Lung microvascular endothelial cell (primary cell): ENCODE measurements at regions not wholly inside any gene's neighbourhood (a gene's known extent, or its start where the extent isn't known, plus 50 kb on each side); places are given as distances from the start of the nearest gene placed in this dataset.
"Not testable (repeated sequence)": the region's sequence is repeated elsewhere in the genome, so short reads cannot be mapped to it uniquely, and the experiment has no call there.

Source experiments
- DNase-seq, 2 donors: peaks; one replicate each; pipeline versions ENCODE4 v3.0.0 to v3.0.0-alpha.2; 2010; ENCODE audit warnings: low read depth in 2 of 2

GRCh38 chr1:166605137-166605536, 234.1 kb upstream of the POGK start:
- DNase-seq: no peak

GRCh38 chr1:166612886-166613285, 226.4 kb upstream of the POGK start:
- no peak for DNase-seq

- DNase-seq: no peak
Observed at GRCh38 chr1:166616206-166616605, 223.1 kb upstream of the POGK start.

GRCh38 chr1:166626711-166627110, 212.6 kb upstream of the POGK start:
- DNase-seq: no peak

- no peak for DNase-seq
Observed at GRCh38 chr1:166627558-166627957, 211.7 kb upstream of the POGK start.

- DNase-seq: no peak
Observed at GRCh38 chr1:166628259-166628658, 211.0 kb upstream of the POGK start.

GRCh38 chr1:166629946-166630345, 209.3 kb upstream of the POGK start:
- no peak for DNase-seq

GRCh38 chr1:166630369-166630768, 208.9 kb upstream of the POGK start:
- DNase-seq: no peak

GRCh38 chr1:166638137-166638536, 201.1 kb upstream of the POGK start:
- DNase-seq: no peak

GRCh38 chr1:166657228-166657627, 182.0 kb upstream of the POGK start:
- not testable (repeated sequence) for DNase-seq

- not testable (repeated sequence) for DNase-seq
Observed at GRCh38 chr1:166666790-166667189, 172.5 kb upstream of the POGK start.

GRCh38 chr1:166667600-166667999, 171.7 kb upstream of the POGK start:
- not testable (repeated sequence) for DNase-seq

GRCh38 chr1:166671627-166672026, 167.6 kb upstream of the POGK start:
- no peak for DNase-seq

- no peak for DNase-seq
Observed at GRCh38 chr1:166673722-166674121, 165.6 kb upstream of the POGK start.

GRCh38 chr1:166675213-166675612, 164.1 kb upstream of the POGK start:
- no peak for DNase-seq

- no peak for DNase-seq
Observed at GRCh38 chr1:166676981-166677380, 162.3 kb upstream of the POGK start.

GRCh38 chr1:166679369-166679768, 159.9 kb upstream of the POGK start:
- no peak for DNase-seq

GRCh38 chr1:166682588-166682987, 156.7 kb upstream of the POGK start:
- no peak for DNase-seq

- not testable (repeated sequence) for DNase-seq
Observed at GRCh38 chr1:166684669-166685068, 154.6 kb upstream of the POGK start.

GRCh38 chr1:166685200-166685599, 154.1 kb upstream of the POGK start:
- no peak for DNase-seq

GRCh38 chr1:166685891-166686290, 153.4 kb upstream of the POGK start:
- not testable (repeated sequence) for DNase-seq

GRCh38 chr1:166690596-166690995, 148.7 kb upstream of the POGK start:
- not testable (repeated sequence) for DNase-seq

GRCh38 chr1:166691476-166691875, 147.8 kb upstream of the POGK start:
- no peak for DNase-seq

GRCh38 chr1:166692346-166692745, 146.9 kb upstream of the POGK start:
- DNase-seq: no peak
